GM23248 (cell line): ENCODE measurements at regions not wholly inside any gene's neighbourhood (a gene's known extent, or its start where the extent isn't known, plus 50 kb on each side); places are given as distances from the start of the nearest gene placed in this dataset.

Experiments used
- DNase-seq: peaks from one replicate; pipeline ENCODE4 v3.0.0-alpha.2; 2015
- H2AFZ ChIP-seq: fragments of 200-600 bp; sonication (generic); 2 replicates; pipeline ENCODE4 v1.6.1; 2016; ENCODE audit warnings: antibody characterized with exemption
- H3F3A ChIP-seq: fragments of 200-600 bp; sonication (generic); 2 replicates; pipeline ENCODE4 v1.6.1; 2016; ENCODE audit warnings: mild to moderate bottlenecking, antibody characterized with exemption, mixed run types; ENCODE audit not compliant: insufficient read depth
- H3K27ac ChIP-seq: fragments of 200-600 bp; sonication (generic); 2 replicates; pipeline ENCODE4 v1.5.1; 2016; ENCODE audit warnings: mild to moderate bottlenecking
- H3K27me3 ChIP-seq: fragments of 200-600 bp; sonication (generic); replicated peaks from 2 replicates; pipeline ENCODE4 v1.6.1; 2016; ENCODE audit warnings: mild to moderate bottlenecking; ENCODE audit not compliant: insufficient read depth
- H3K36me3 ChIP-seq: fragments of 200-600 bp; sonication (generic); 2 replicates; pipeline ENCODE4 v1.6.1; 2016; ENCODE audit warnings: low read depth, mild to moderate bottlenecking
- H3K4me1 ChIP-seq: fragments of 200-600 bp; sonication (generic); 2 replicates; pipeline ENCODE4 v1.6.1; 2016; ENCODE audit warnings: mild to moderate bottlenecking; ENCODE audit not compliant: insufficient read depth
- H3K4me2 ChIP-seq: fragments of 200-600 bp; sonication (generic); one replicate; pipeline ENCODE4 v1.6.1; 2016; ENCODE audit warnings: mild to moderate bottlenecking; ENCODE audit not compliant: unreplicated experiment
- H3K4me3 ChIP-seq: fragments of 200-600 bp; sonication (generic); 2 replicates; pipeline ENCODE4 v1.5.1; 2016; ENCODE audit warnings: mild to moderate bottlenecking
- H3K79me2 ChIP-seq: fragments of 200-600 bp; sonication (generic); 2 replicates; pipeline ENCODE4 v1.6.1; 2016; ENCODE audit warnings: mild to moderate bottlenecking; ENCODE audit not compliant: insufficient read depth
- H3K9ac ChIP-seq: fragments of 200-600 bp; sonication (generic); 2 replicates; pipeline ENCODE4 v1.6.1; 2016; ENCODE audit warnings: mild to moderate bottlenecking
- H3K9me2 ChIP-seq: fragments of 200-600 bp; sonication (generic); 2 replicates; pipeline ENCODE4 v1.6.1; 2016; ENCODE audit warnings: mixed run types, mild to moderate bottlenecking, moderate library complexity; ENCODE audit not compliant: insufficient read depth
- H3K9me3 ChIP-seq: fragments of 200-600 bp; sonication (generic); one replicate; pipeline ENCODE4 v1.6.1; 2017; ENCODE audit warnings: low read depth
- H4K20me1 ChIP-seq: fragments of 200-600 bp; sonication (generic); 2 replicates; pipeline ENCODE4 v1.6.0; 2016; ENCODE audit not compliant: insufficient read depth
- EZH2 ChIP-seq: fragments of 200-600 bp; sonication (generic); IDR thresholded peaks from 2 replicates; pipeline ENCODE4 v1.6.1; 2018; ENCODE audit warnings: antibody characterized with exemption, mild to moderate bottlenecking; ENCODE audit not compliant: insufficient read depth, poor library complexity, severe bottlenecking
- EZH2phosphoT487 ChIP-seq: fragments of 200-600 bp; sonication (generic); IDR thresholded peaks from 2 replicates; pipeline ENCODE4 v1.6.1; 2018; ENCODE audit warnings: antibody characterized with exemption, moderate library complexity, mild to moderate bottlenecking, low read depth; ENCODE audit not compliant: insufficient read depth
- WGBS, 2 experiments: methylation state at CpG; one replicate each; pipeline ENCODE4 v1.1.6; 2015 to 2017; ENCODE audit warnings: low lambda C conversion rate in 2 of 2, low coverage in 1 of 2; ENCODE audit errors: missing lambda C conversion rate in 2 of 2; 5-methylcytosine and 5-hydroxymethylcytosine counted together
- in situ Hi-C: fragments of 300-500 bp; cut with MboI; formaldehyde crosslinking; loops from 2 replicates; pipeline ENCODE4 v1.15.0; 2020

GRCh38 chr10:84908491-84908890, 580.1 kb downstream of the CCSER2 start:
- no peaks in the 10 kb centered on the region for H4K20me1 ChIP-seq
- H3K27me3 ChIP-seq = no peaks in the 10 kb centered on the region
- 16 to 18% methylated on average over 4 of the region's 4 CpGs for WGBS, 2 experiments
- no peak overlapping the region for H3K27ac ChIP-seq
- H3K4me2 ChIP-seq = no peak overlapping the region
- no peaks in the 10 kb centered on the region for H3K36me3 ChIP-seq
- H3K79me2 ChIP-seq = no peaks in the 10 kb centered on the region
- H3K9me2 ChIP-seq = no peaks in the 10 kb centered on the region
- H3K9me3 ChIP-seq = no peaks in the 10 kb centered on the region
- H3K4me3 ChIP-seq = no peak overlapping the region
- H3F3A ChIP-seq = no peaks in the 10 kb centered on the region
- H3K9ac ChIP-seq = no peak overlapping the region
- in situ Hi-C loops = no loop called here
- H3K4me1 ChIP-seq = no peaks in the 10 kb centered on the region
- TF ChIP-seq EZH2phosphoT487 = no peak
- TF ChIP-seq EZH2 = no peak
- H2AFZ ChIP-seq = no peak overlapping the region
- DNase-seq = no peak

- DNase-seq = no peak
- Histone ChIP-seq H3K79me2 (no peaks in the 10 kb centered on the region), H3F3A (no peaks in the 10 kb centered on the region), H3K4me3 (no peak overlapping the region), H3K4me2 (no peak overlapping the region), H2AFZ (no peak overlapping the region), H3K9me3 (no peaks in the 10 kb centered on the region), H4K20me1 (no peaks in the 10 kb centered on the region), H3K9ac (no peak overlapping the region), H3K27me3 (no peaks in the 10 kb centered on the region), H3K27ac (no peak overlapping the region), H3K9me2 (no peaks in the 10 kb centered on the region), H3K4me1 (no peaks in the 10 kb centered on the region), H3K36me3 (no peaks in the 10 kb centered on the region)
- in situ Hi-C loops = no loop called here
- WGBS, 2 experiments = 4 to 28% methylated on average over 1 of the region's 1 CpG
- TF ChIP-seq EZH2 = no peak
- no peak for TF ChIP-seq EZH2phosphoT487
Measured at GRCh38 chr10:84921701-84922100, 593.3 kb downstream of the CCSER2 start.

- Histone ChIP-seq H3K4me3 (no peak overlapping the region), H3K9ac (no peak overlapping the region), H3F3A (no peaks in the 10 kb centered on the region), H3K9me3 (no peaks in the 10 kb centered on the region), H2AFZ (no peak overlapping the region), H3K9me2 (no peaks in the 10 kb centered on the region), H4K20me1 (no peaks in the 10 kb centered on the region), H3K27ac (no peak overlapping the region), H3K79me2 (no peaks in the 10 kb centered on the region), H3K36me3 (no peaks in the 10 kb centered on the region), H3K4me1 (no peaks in the 10 kb centered on the region), H3K27me3 (no peaks in the 10 kb centered on the region), H3K4me2 (no peak overlapping the region)
- WGBS, 2 experiments = 17 to 24% methylated on average over 2 of the region's 2 CpGs
- no peak for DNase-seq
- in situ Hi-C loops = no loop called here
- TF ChIP-seq EZH2 (no peak), EZH2phosphoT487 (no peak)
Measured at GRCh38 chr10:84924131-84924530, 595.7 kb downstream of the CCSER2 start.

- Histone ChIP-seq H4K20me1 (no peaks in the 10 kb centered on the region), H3K9me2 (no peaks in the 10 kb centered on the region), H3K79me2 (no peaks in the 10 kb centered on the region), H3K27me3 (no peaks in the 10 kb centered on the region), H3K36me3 (no peaks in the 10 kb centered on the region), H3K4me2 (no peak overlapping the region), H3K4me1 (no peaks in the 10 kb centered on the region), H3F3A (no peaks in the 10 kb centered on the region), H3K9ac (no peak overlapping the region), H3K4me3 (no peak overlapping the region), H3K27ac (no peak overlapping the region), H2AFZ (no peak overlapping the region), H3K9me3 (no peaks in the 10 kb centered on the region)
- DNase-seq = no peak
- TF ChIP-seq EZH2 = no peak
- TF ChIP-seq EZH2phosphoT487 = no peak
- in situ Hi-C loops = no loop called here
Measured at GRCh38 chr10:84925495-84925894, 597.1 kb downstream of the CCSER2 start.

GRCh38 chr10:84933402-84933801, 605.0 kb downstream of the CCSER2 start:
- Histone ChIP-seq H3F3A (no peaks in the 10 kb centered on the region), H3K4me3 (no peak overlapping the region), H4K20me1 (no peaks in the 10 kb centered on the region), H3K27ac (no peak overlapping the region), H3K9ac (no peak overlapping the region), H3K9me3 (no peaks in the 10 kb centered on the region), H3K4me2 (no peak overlapping the region), H3K27me3 (no peaks in the 10 kb centered on the region), H3K79me2 (no peaks in the 10 kb centered on the region), H2AFZ (no peak overlapping the region), H3K4me1 (no peaks in the 10 kb centered on the region), H3K9me2 (no peaks in the 10 kb centered on the region), H3K36me3 (no peaks in the 10 kb centered on the region)
- WGBS, 2 experiments = 41 to 45% methylated on average over 7 of the region's 7 CpGs
- in situ Hi-C loops = no loop called here
- TF ChIP-seq EZH2 (no peak), EZH2phosphoT487 (no peak)
- no peak for DNase-seq
